Daoy (cell line): ENCODE measurements at regions not wholly inside any gene's neighbourhood (a gene's known extent, or its start where the extent isn't known, plus 50 kb on each side); places are given as distances from the start of the nearest gene placed in this dataset.

Source experiments
- DNase-seq: peaks from one replicate; pipeline ENCODE4 v3.0.0-alpha.2; 2015; ENCODE audit warnings: low read depth

DNA sequence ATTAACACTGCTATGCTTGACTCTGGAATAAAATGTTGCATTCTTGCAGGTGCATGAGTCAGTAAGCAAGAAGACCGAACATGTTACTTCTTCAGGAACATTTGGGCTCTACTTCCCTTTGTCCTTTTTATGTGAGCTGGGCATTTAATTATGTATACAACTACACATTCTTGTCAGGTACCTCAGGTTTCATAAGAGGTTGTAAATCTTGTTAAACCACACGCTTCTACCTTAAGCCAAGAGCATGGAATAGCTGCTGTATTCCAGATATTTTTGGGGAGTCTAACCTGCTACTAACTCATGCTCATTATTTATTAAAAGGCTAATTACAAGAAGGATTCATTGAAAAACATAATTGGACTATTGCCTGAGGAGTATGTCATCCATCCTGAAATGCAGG, 414.2 kb upstream of the KLF6 start:
- DNase-seq = no peak

DNA sequence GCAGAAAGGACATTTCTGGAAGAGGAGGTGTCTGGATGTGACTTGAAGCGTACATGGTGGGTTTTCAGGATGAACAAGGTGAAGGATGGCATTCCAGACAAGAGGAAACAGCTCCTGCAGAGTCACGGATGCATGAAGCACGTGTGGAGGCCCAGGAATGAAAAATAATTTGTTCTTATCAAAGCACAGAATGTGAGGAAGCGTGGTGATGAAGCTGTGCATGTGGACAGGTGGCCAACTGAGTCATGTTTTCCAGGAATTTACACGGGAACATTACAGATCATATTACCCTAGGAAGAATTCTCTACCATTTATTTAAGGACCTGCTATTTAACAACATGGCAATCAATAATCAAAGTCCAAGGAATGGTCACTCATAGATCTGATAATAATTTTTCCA, 413.2 kb upstream of the KLF6 start:
- no peak for DNase-seq

- no peak for DNase-seq
These were observed 412.7 kb upstream of the KLF6 start for GRCh38 chr10:4197676-4198075.

DNA sequence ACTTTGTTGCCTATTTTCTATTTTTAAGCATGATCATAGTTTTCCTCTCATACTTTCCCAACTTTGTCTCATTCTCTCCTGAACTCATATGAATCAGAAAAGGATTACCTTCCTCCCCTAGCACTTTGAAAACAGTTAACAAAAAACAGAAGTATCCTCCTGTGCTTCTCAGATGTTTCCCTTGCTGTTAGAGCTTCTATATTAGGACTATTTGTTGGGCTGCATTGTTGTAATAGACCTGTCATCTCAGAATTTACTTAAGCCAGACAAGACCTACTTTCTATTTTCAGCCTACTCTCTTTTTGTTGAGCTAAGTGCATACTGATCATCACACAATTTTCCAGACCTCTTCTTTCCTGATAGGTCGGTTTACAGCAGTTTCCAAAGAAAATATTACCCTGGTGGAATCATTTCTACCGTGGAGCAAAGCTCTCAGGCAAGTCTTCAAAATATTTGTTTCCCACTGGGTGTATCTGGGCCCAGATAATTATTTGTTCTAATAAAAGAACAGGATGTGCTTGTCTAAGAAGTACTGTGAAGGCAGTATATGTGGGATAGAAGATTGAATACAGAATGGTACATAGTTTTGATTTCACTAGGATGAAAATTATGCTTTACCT, 411.9 kb upstream of the KLF6 start:
- DNase-seq = no peak

DNA sequence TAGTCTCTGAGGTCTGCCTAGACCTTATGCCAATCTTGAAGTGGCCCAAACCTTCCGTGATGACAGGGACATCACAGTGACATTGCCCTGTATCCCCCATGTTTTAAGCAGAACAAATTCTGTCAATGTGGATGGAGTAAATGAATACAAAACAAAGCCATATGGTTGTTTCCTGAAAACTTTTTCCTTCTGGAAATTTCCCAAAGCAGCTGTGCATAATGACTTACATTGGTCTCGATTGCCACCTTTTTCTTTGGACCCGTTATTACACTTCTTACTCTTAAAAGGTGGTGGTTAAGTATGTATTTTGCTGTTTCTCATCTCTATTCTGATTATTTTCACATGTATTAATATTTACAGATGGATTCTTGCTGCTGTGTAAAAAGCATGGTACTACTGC, 411.2 kb upstream of the KLF6 start:
- DNase-seq = no peak

- peak; percentile 67 for DNase-seq
These were observed 410.2 kb upstream of the KLF6 start for GRCh38 chr10:4195213-4195612.

- DNase-seq = no peak
These were observed 409.2 kb upstream of the KLF6 start for GRCh38 chr10:4194231-4194630.

DNA sequence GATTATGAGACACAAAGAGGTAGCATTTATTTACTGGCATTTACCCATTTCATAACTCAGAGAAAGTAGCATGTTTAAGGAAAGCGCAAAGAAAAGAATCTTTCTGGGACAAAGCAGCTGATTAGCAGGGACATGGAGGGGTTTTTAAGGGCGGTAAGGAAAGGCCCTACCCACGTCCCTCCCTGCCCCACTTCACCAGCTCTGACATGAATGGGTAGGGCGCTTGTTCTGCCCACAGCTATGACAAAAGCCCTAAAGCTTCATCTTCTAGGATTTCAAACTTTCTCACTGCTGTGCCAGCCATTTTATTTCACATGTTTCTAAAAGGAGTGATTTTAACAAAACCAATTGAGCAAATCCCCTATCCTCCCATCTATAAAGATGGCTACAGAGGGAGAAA, 406.9 kb upstream of the KLF6 start:
- no peak for DNase-seq

DNA sequence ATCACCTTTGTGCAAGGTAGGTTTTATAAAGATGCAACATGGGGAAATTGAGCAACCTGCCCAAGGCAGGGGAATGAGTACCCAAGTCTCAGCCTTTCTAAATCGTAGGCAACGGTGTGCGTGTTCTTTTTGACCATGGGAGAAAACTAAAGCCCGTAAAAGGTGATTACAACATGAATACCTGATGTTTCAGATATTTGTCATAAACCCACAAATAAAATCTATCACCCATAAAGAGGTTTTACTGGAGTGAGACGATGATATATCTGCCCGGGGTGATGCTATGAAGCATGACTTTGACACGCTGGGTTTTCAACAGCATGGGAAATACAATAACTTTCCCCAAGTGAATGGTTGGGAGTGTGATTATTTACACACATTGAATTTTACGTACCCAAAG, 406.3 kb upstream of the KLF6 start:
- DNase-seq = no peak

- no peak for DNase-seq
These were observed 405.9 kb upstream of the KLF6 start for GRCh38 chr10:4190876-4191275.

- DNase-seq = no peak
These were observed 404.3 kb upstream of the KLF6 start for GRCh38 chr10:4189281-4189680.

DNA sequence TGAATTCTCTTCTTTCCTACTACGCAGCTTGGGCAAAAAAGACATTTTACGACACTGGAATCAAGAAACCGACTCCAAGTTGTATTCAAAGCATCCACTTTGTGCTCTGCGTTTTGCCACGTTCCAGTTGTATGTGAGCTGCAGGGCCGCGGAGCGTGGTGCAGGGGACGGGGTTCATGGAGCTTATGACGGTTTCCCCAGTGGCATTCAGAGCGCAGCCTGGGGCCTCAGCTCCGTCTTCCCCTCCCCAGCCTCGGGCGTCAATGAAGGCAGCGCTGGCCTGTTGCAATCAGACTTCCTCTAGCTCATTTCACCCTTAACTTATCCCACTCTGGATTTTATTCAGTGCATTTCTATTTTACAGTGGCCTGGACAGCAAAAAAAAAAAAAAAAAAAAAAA, 403.4 kb upstream of the KLF6 start:
- DNase-seq = no peak

DNA sequence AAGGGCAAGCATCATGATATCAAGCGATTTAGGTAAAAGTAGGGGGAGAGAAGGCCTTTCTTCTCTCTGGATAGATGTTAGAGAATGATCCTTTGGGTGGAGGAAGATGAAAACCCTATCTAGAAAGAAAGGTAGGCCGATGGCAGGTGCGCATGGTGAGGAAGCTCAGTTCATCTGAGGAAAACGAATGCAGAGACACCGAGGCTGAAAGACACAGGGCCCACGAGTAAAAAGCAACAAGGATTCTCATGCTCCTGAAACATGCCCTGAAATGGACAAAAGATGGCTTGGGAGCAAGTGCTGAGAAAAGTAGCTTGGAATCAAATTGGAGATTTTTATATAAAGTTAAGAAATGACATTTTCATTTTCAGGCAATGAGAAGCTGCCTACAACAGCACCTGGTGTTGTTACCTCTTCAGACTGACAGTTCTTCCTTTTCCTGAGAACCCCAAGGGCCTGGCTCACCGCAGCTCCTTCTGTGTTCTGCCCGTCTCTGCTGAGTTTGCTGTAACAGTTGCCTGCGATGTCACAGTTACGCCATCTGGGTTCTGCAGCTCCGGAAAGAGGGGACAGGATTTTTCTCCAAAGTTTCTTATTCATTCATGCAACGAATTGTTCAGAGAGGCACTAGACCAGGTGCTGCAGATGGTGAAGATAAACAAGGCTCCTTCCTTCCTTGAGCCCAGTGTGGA, 402.0 kb upstream of the KLF6 start:
- no peak for DNase-seq

GRCh38 chr10:4183761-4184261, 398.8 kb upstream of the KLF6 start:
- no peak for DNase-seq

DNA sequence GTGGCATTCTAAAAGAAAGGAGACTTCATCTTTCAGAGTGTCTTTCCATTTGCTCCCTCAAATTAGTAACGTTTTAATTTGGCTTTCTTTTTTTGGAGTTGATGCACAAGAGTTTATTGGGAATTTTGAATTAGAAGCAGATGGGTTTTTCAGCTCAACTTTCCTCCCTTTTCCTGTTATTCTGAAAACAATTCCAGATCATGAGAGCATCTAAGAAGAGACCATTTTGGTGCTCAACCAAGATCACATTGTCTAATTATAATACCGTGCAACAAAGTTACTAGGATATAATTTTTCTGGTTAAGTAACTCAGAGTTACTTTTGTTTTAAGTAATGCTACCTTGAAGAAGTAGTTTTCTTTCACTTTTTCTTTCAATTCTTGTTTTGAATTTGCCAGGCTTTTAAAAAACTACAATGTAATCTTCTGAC, 396.6 kb upstream of the KLF6 start:
- DNase-seq = no peak

GRCh38 chr10:4181081-4181480, 396.1 kb upstream of the KLF6 start:
- DNase-seq = no peak

- DNase-seq = no peak
These were observed 392.8 kb upstream of the KLF6 start for GRCh38 chr10:4177791-4178190.

DNA sequence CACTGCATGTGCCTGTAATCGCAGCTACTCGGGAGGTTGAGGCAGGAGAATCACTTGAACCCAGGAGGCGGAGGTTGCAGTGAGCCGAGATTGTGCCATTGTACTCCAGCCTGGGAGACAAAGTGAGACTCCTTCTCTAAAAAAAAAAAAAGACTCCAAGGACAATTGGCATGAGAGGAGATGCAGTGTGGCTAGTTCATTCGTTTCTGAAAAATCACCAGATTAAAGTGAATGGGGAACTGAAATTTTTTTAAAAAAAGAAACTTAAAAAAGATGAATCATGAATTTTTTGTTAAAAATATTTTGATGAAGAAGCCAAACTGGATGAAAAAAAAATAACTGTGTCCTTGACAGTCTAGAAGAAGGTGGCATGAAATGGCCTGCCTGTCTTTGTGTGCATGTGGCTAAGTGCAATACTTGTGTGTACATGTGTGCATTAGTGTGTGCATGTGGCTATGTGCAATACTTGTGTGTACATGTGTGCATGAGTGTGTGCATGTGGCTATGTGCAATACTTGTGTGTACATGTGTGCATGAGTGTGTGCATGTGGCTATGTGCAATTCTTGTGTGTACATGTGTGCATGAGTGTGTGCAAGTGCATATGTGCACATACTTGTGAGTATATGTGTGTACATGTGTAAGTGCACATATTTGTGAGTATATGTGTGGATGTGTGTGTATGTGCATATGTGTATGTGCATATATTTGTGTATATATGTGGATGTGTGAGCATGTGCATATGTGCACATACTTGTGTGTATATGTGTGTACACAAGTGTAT, 391.7 kb upstream of the KLF6 start:
- no peak for DNase-seq

DNA sequence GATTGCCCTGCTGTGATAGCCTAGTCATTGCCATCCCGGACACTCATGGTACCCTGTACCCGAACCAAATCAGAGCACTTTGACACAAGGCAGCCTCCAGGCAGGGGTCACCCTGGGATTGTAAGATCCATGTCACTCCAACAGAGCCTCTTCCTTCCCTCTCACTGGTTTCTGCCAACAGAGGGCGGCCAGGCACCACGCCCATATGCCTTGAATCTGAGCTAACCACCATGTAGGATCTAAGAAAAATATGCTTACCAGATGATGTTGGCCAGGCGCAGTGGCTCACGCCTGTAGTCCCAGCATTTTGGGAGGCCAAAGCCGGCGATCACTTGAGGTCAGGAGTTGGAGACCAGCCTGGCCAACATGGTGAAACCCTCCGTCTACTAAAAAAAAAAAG, 389.2 kb upstream of the KLF6 start:
- DNase-seq = peak; percentile 54

DNA sequence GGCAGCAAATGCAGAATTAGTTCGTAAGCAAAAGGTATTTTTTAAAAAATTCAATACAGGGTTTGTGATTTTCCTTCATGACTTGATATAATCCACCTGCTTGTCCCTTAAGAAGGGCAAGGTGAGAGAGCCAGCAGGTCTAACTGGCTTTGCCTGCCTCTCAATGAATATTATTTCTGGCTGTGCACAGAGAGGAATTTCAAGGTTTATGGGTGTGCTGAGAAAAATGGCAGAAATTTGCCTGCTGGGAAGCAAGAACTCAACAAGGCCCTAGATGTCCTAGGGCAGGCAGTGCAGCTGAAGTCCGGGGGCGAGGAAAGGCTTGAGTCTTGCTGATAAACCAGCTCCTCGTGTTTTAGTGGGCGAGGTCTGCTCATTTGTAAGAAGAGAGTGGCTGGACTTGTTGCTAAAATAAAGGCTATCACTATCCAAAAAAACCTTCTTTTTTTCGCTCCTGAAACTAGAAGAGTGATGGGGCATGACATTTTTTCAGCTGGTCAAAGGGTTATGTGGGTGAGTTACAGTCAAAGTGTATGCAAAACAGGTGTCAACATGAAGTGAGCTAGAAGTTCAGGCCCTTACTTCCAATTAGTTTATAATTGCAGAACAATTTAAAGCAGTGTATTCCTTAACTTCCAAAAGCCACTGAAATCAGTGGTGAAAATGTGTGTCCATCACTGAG, 385.8 kb upstream of the KLF6 start:
- no peak for DNase-seq

- DNase-seq = no peak
These were observed 385.2 kb upstream of the KLF6 start for GRCh38 chr10:4170181-4170580.

DNA sequence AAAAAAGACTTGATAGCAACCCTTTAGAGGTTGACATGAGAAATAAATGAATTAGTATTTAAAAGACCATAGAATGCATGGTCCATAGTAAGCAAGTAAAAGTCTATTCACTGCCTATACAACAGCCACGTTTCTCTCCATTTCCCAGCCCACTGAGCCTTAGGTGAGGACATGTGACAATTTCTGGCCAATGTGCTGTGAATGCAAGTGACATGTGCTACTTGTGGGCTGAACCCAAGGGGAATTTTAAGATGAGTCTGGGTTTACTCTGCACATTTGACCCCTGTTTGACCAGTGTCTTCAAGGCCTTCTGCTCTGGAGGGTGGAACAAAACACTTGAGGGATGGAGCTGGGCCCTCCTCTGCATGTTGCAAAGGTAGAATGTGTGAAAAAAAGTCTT, 384.4 kb upstream of the KLF6 start:
- DNase-seq = no peak
